Ascending aorta (tissue), 2 donors: ENCODE measurements at regions not wholly inside any gene's neighbourhood (a gene's known extent, or its start where the extent isn't known, plus 50 kb on each side); places are given as distances from the start of the nearest gene placed in this dataset.

ENCODE experiments used
- DNase-seq, 2 donors: peaks; one replicate each; pipeline ENCODE4 v3.0.0-alpha.2; 2019; ENCODE audit warnings: low spot score in 2 of 2
- H3K27ac ChIP-seq, 2 donors: fragments of 200-600 bp; sonication (generic); one replicate each; pipeline ENCODE4 v1.5.1; 2016 to 2017; ENCODE audit warnings: mild to moderate bottlenecking in 1 of 2
- H3K27me3 ChIP-seq: fragments of 200-600 bp; sonication (generic); one replicate; pipeline ENCODE4 v1.5.1; 2017
- H3K36me3 ChIP-seq, 2 donors: fragments of 200-600 bp; sonication (generic); one replicate each; pipeline ENCODE4 v1.5.1; 2016
- H3K4me1 ChIP-seq, 2 donors: fragments of 200-600 bp; sonication (generic); one replicate each; pipeline ENCODE4 v1.5.1; 2016 to 2017; ENCODE audit warnings: mild to moderate bottlenecking in 1 of 2
- H3K4me3 ChIP-seq, 2 donors: fragments of 200-600 bp; sonication (generic); one replicate each; pipeline ENCODE4 v1.5.1; 2016 to 2017; ENCODE audit warnings: mild to moderate bottlenecking in 1 of 2
- H3K9me3 ChIP-seq, 2 donors: fragments of 200-600 bp; sonication (generic); one replicate each; pipeline ENCODE4 v1.5.1; 2016
- intact Hi-C: fragments of 100-400 bp; cut with DNase I; formaldehyde crosslinking; loops from one replicate; pipeline ENCODE4 v1.15.1; 2023
- TF ChIP-seq, protein P1 (sequence below), 3 experiments: fragments of 200-600 bp in 2 of 3; fragments of 450-650 bp in 1 of 3; sonication (generic) in 2 of 3; IDR thresholded peaks; one replicate each; pipeline ENCODE4 v1.5.1; 2016 to 2019; ENCODE audit warnings: antibody characterized with exemption in 3 of 3, mild to moderate bottlenecking in 1 of 3, moderate library complexity in 1 of 3

DNA sequence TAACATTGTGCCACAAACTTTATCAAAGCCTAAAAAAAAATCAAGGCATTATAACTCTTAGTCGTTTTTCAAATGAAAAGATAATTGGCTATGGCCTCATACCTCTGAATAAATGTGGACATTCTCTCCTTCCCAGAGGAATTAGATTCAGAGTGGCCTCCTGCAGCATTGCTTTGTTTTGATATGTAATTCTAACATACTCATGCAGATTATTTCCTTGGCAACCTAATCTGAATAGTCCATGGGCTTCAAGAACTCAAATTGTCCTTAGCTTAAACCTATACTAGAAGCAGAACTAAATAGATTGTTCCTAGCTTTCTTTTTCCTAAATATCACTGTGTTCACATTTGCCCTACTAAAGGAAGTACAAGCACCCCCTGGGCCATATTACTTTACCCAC, 1146.9 kb downstream of the OLFM4 start:
- Histone ChIP-seq H3K9me3 (no peaks in the 10 kb centered on the region), H3K4me1 (no peaks in the 10 kb centered on the region), H3K4me3 (no peak overlapping the region), H3K27me3 (no peaks in the 10 kb centered on the region), H3K27ac (no peak overlapping the region), H3K36me3 (no peaks in the 10 kb centered on the region)
- DNase-seq, result no peak
- intact Hi-C loops, result no loop called here
- TF ChIP-seq, protein P1, sequence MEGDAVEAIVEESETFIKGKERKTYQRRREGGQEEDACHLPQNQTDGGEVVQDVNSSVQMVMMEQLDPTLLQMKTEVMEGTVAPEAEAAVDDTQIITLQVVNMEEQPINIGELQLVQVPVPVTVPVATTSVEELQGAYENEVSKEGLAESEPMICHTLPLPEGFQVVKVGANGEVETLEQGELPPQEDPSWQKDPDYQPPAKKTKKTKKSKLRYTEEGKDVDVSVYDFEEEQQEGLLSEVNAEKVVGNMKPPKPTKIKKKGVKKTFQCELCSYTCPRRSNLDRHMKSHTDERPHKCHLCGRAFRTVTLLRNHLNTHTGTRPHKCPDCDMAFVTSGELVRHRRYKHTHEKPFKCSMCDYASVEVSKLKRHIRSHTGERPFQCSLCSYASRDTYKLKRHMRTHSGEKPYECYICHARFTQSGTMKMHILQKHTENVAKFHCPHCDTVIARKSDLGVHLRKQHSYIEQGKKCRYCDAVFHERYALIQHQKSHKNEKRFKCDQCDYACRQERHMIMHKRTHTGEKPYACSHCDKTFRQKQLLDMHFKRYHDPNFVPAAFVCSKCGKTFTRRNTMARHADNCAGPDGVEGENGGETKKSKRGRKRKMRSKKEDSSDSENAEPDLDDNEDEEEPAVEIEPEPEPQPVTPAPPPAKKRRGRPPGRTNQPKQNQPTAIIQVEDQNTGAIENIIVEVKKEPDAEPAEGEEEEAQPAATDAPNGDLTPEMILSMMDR (IDR thresholded peaks at IDR 0.05), result no peak

DNA sequence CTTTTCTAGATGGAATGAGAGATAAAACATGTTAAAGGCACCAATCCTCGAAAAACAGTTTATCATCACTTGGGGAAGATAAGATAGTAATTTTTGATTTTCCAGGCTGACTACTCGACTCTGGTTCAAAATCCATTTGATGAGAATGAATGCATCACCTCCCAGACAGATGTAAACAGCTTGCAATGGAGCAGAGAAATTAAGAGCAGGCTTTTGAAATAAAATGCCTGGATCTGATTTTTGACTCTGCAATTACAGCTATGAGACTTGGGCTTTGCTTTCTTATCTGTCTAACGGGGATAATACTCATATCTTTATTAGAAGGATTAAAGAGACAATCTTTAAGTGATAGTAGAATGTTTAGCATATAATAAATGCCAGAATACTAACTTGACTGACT, 1148.9 kb downstream of the OLFM4 start:
- no peak for DNase-seq
- Histone ChIP-seq H3K4me1 (no peaks in the 10 kb centered on the region), H3K27me3 (no peaks in the 10 kb centered on the region), H3K36me3 (no peaks in the 10 kb centered on the region), H3K27ac (no peak overlapping the region), H3K4me3 (no peak overlapping the region), H3K9me3 (no peaks in the 10 kb centered on the region)
- TF ChIP-seq, protein P1 (IDR thresholded peaks at IDR 0.05), result no peak
- intact Hi-C loops, result no loop called here

DNA sequence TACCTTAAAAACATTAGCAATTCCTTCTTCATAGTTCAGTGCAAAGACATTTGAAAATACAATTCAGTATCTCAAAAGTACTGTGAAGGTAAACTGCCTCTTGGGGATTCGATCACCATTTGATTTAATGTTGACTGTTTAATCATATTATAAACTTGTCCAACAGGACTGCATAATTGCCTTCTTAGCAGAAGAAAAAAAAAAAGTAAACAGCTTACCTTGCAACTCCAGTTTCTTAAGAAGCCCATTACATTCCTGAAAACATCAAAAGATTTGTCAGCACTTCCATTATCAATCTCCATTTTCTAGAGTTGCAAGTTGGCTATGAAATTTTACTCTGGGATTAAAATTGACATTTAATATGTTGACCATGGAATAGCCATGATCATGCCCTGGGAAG, 1154.6 kb downstream of the OLFM4 start:
- H3K27me3 ChIP-seq, result no peaks in the 10 kb centered on the region
- no peaks in the 10 kb centered on the region for H3K4me1 ChIP-seq
- TF ChIP-seq, protein P1 (IDR thresholded peaks at IDR 0.05), result no peak
- no peak overlapping the region for H3K4me3 ChIP-seq
- intact Hi-C loops, result no loop called here
- H3K36me3 ChIP-seq, result no peaks in the 10 kb centered on the region
- no peaks in the 10 kb centered on the region for H3K9me3 ChIP-seq
- no peak overlapping the region for H3K27ac ChIP-seq
- DNase-seq, result no peak

DNA sequence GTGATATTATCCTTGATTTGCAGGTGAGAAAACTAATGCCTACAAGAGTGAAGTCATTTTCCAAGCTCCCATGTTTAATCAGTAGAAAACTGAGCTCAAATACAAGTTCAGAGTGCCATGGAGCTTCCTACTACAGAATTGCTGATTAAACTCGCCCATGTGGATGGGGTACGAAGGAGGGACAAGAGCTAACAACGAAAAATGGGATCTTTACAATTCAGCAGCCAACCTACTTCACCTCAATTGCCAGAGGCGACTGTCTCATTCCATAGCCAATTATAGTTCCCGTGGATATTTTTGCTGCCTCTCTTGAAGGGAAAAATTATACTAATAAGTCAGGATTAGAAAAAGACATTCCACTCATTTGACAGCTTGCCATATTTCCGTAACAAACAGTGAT, 1155.1 kb downstream of the OLFM4 start:
- TF ChIP-seq, protein P1 (IDR thresholded peaks at IDR 0.05), result no peak
- H3K9me3 ChIP-seq, result no peaks in the 10 kb centered on the region

DNA sequence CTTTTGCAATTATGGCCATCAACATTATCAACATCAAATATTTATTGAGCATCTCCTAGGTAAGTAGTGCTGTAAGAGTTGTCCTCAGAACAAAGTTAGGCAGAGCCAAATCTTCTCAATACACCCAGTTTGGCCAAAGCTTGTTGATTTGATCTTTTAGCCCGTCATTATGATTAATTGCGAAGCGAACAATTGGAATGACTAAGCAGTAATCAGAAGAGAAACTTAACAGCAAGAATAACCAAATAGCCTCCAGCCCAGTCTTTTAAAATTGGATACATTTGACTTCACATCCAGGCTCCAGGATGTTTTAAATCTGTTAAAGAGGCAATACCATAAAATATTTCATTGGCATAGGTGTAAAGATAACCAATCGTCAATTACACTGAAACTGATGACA, 1156.0 kb downstream of the OLFM4 start:
- DNase-seq, result no peak
- intact Hi-C loops, result no loop called here
- Histone ChIP-seq H3K27ac (no peak overlapping the region), H3K4me1 (no peaks in the 10 kb centered on the region), H3K4me3 (no peak overlapping the region), H3K9me3 (no peaks in the 10 kb centered on the region), H3K36me3 (no peaks in the 10 kb centered on the region), H3K27me3 (no peaks in the 10 kb centered on the region)
- TF ChIP-seq, protein P1 (IDR thresholded peaks at IDR 0.05), result no peak

More for the DNA sequence above, 1155.1 kb downstream of the OLFM4 start:
- no peak overlapping the region for H3K4me3 ChIP-seq
- intact Hi-C loops, result no loop called here
- no peaks in the 10 kb centered on the region for H3K36me3 ChIP-seq
- no peaks in the 10 kb centered on the region for H3K27me3 ChIP-seq
- H3K27ac ChIP-seq, result no peak overlapping the region
- DNase-seq, result no peak
- H3K4me1 ChIP-seq, result no peaks in the 10 kb centered on the region

DNA sequence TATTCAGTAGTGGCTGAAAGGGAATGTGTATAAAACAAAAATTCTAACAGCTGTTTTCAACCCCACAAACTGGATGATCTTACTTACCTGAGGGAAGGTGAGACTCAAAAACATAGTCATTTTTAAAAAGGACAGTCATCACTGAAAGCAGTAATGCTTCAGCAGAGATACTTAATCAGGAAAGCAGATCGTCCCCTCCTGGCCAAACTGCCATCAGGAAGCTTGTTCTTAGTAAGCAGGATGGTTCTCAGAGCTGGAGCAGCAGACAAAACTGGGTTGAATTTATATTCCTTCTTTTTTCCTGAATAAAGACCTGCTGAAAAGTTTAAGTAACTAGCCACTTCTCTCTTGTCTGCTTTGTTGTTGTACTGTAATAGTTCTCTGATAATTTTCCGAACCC, 1156.5 kb downstream of the OLFM4 start:
- no peaks in the 10 kb centered on the region for H3K27me3 ChIP-seq
- no peak for DNase-seq
- TF ChIP-seq, protein P1 (IDR thresholded peaks at IDR 0.05), result no peak
- no peak overlapping the region for H3K4me3 ChIP-seq
- no peak overlapping the region for H3K27ac ChIP-seq
- no peaks in the 10 kb centered on the region for H3K9me3 ChIP-seq
- intact Hi-C loops, result no loop called here
- H3K4me1 ChIP-seq, result no peaks in the 10 kb centered on the region
- no peaks in the 10 kb centered on the region for H3K36me3 ChIP-seq
